Calu3 (cell line): ENCODE measurements at regions not wholly inside any gene's neighbourhood (a gene's known extent, or its start where the extent isn't known, plus 50 kb on each side); places are given as distances from the start of the nearest gene placed in this dataset.

Experiments used
- BruUV-seq: library from RNA; stranded (reverse); fragments of 400-500 nt; replicated peaks from 2 replicates; lab custom pipeline; 2021; lab: Mats Ljungman, UMichigan
- CTCF ChIA-PET: fragments of 300-600 bp; sonication (Branson Sonifier 250); formaldehyde crosslinking; loops from one replicate; lab custom pipeline; 2022; ENCODE audit warnings: antibody characterized with exemption; lab: Charles Lee
- DNase-seq: peaks from one replicate; pipeline ENCODE4 v3.0.0; 2022
- H3K27ac Mint-ChIP-seq: one replicate; pipeline ENCODE4 v1.8.0; 2022; ENCODE audit warnings: mixed read lengths; ENCODE audit not compliant: unreplicated experiment
- H3K27me3 Mint-ChIP-seq: one replicate; pipeline ENCODE4 v1.8.0; 2022; ENCODE audit warnings: mixed read lengths; ENCODE audit not compliant: unreplicated experiment
- H3K36me3 Mint-ChIP-seq: one replicate; pipeline ENCODE4 v1.8.0; 2022; ENCODE audit warnings: mild to moderate bottlenecking, moderate library complexity, mixed read lengths; ENCODE audit not compliant: insufficient read depth, unreplicated experiment
- H3K4me1 Mint-ChIP-seq: one replicate; pipeline ENCODE4 v1.8.0; 2022; ENCODE audit warnings: mild to moderate bottlenecking, low read depth, mixed read lengths; ENCODE audit not compliant: unreplicated experiment
- H3K4me3 Mint-ChIP-seq: one replicate; pipeline ENCODE4 v1.8.0; 2022; ENCODE audit warnings: mild to moderate bottlenecking, low read depth, moderate library complexity, mixed read lengths; ENCODE audit not compliant: unreplicated experiment
- H3K9me3 Mint-ChIP-seq: one replicate; pipeline ENCODE4 v1.8.0; 2022; ENCODE audit warnings: low read depth, mixed read lengths; ENCODE audit not compliant: unreplicated experiment
- CTCF ChIP-seq: fragments of 200-600 bp; IDR thresholded peaks from one replicate; pipeline ENCODE4 v1.8.0; 2022; ENCODE audit warnings: antibody characterized with exemption; ENCODE audit not compliant: unreplicated experiment
- intact Hi-C: fragments of 100-400 bp; cut with micrococcal nuclease; formaldehyde crosslinking; loops from one replicate; pipeline ENCODE4 v1.10.0; 2022; ENCODE audit not compliant: unreplicated experiment

- no TSS peak for BruUV-seq
- no peak for TF ChIP-seq CTCF
- intact Hi-C loops = no loop called here
- DNase-seq = no peak
- Mint-ChIP-seq H3K36me3 (peaks cover 19% of the 10 kb centered on the region), H3K9me3 (no peaks in the 10 kb centered on the region), H3K27me3 (peaks cover 15% of the 10 kb centered on the region), H3K27ac (no peak overlapping the region), H3K4me3 (no peak overlapping the region), H3K4me1 (peaks cover 31% of the 10 kb centered on the region)
- CTCF ChIA-PET = no interaction called here
These were observed 106.0 kb upstream of the RPS23 start for GRCh38 chr5:82384034-82384750.

- intact Hi-C loops = no loop called here
- no TSS peak for BruUV-seq
- Mint-ChIP-seq H3K9me3 (no peaks in the 10 kb centered on the region), H3K4me3 (no peak overlapping the region), H3K27ac (no peak overlapping the region), H3K4me1 (peaks cover 5% of the 10 kb centered on the region), H3K36me3 (peaks cover under 1% of the 10 kb centered on the region), H3K27me3 (peaks cover 15% of the 10 kb centered on the region)
- CTCF ChIA-PET = no interaction called here
- no peak for DNase-seq
- TF ChIP-seq CTCF = no peak
These were observed 103.4 kb upstream of the RPS23 start for GRCh38 chr5:82381591-82381990.

DNA sequence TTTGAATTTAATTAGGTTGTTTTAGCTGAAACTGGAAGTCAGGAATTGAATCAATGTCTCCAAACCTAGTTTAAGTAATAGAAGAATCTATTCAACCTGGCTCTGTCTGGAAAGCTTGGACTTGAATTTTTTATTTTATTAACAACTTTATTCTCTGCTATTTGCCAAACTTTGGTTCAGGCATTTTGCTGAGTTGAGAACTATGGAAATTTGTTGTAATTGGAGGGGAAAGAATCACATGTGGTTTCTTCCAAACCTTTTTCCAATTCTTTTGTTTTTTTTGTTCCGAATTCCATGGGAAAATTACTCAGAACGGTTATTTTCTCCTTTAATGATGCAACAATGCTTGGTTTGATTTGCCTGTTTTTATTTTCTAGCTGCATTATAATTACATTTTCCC is 98.2 kb upstream of the RPS23 start:
- no TSS peak for BruUV-seq
- no peak for TF ChIP-seq CTCF
- peaks cover 10% of the 10 kb centered on the region for H3K9me3 Mint-ChIP-seq
- no peaks in the 10 kb centered on the region for H3K36me3 Mint-ChIP-seq
- H3K4me1 Mint-ChIP-seq = peaks cover 8% of the 10 kb centered on the region
- no peak overlapping the region for H3K27ac Mint-ChIP-seq
- intact Hi-C loops = no loop called here
- DNase-seq = no peak
- CTCF ChIA-PET = interaction anchor here (0.7 kb wide), 1 partner anchor 1340 kb away, joined by 4 read pairs; no protein-coding TSS in a partner anchor
- H3K4me3 Mint-ChIP-seq = no peak overlapping the region
- H3K27me3 Mint-ChIP-seq = no peaks in the 10 kb centered on the region

- intact Hi-C loops = no loop called here
- BruUV-seq = no TSS peak
- DNase-seq = no peak
- H3K4me3 Mint-ChIP-seq = no peak overlapping the region
- no peak for TF ChIP-seq CTCF
- CTCF ChIA-PET = no interaction called here
- H3K9me3 Mint-ChIP-seq = peaks cover 10% of the 10 kb centered on the region
- peaks cover 8% of the 10 kb centered on the region for H3K4me1 Mint-ChIP-seq
- no peaks in the 10 kb centered on the region for H3K36me3 Mint-ChIP-seq
- no peaks in the 10 kb centered on the region for H3K27me3 Mint-ChIP-seq
- H3K27ac Mint-ChIP-seq = no peak overlapping the region
These were observed 97.5 kb upstream of the RPS23 start for GRCh38 chr5:82375488-82376244.
